GM19023 (cell line): ENCODE measurements at regions not wholly inside any gene's neighbourhood (a gene's known extent, or its start where the extent isn't known, plus 50 kb on each side); places are given as distances from the start of the nearest gene placed in this dataset.

ENCODE experiments used
- ATAC-seq: cut with Tn5 transposase; IDR thresholded peaks from one replicate; pipeline ENCODE4 v1.9.1; 2021; ENCODE audit warnings: mild to moderate bottlenecking, moderate library complexity; ENCODE audit not compliant: unreplicated experiment

DNA sequence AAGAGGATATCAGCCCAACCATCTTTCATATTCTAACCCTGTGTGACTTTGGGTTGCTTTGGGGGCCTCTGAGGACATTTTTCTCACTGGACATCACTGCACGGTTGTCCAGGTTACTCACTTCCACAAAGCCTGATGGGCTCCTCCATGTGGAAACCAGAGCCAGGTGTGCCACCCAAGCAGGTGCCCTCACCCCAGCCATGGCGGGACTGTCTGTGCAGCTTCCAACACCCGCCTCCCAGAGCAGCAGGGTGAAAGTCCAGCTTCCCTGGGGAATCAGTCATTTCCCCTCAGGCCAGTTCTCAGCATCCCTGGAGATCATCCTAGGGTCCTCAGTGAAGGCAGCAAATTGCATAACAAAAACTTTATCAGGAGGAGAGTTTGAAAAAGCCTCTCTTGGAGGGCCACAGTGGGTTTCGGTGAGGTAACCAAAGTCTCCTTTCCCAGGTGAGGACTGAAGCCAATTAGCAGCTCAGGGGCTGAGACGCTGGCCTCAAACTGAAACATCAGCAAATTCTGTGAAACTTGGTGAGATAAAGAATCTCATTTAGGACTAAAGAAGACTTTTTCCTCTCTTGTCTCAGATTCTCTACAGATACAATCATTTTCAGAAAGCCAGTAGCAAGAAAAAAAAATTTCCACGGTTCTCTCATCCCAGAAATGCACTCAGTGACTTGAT lies 289.6 kb upstream of the CDH4 start:
- no peak for ATAC-seq

DNA sequence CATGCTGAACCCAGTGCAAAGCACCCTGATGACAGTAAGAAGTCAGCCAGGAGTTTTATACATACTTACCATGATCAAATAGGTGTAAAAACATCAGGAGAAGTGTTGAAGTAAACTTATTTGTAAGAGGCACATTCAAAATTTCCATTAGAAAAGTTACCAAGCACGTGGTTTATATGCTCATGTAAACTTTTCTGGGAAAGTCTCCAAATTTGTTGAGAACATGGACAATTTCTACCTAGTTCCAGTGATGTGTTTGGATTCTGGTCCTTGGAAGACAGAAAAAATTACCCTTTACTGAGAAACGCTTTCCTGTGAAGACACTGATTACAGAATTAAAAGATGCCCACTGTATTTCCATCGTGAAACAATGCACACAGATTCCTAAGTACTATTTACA lies 288.9 kb upstream of the CDH4 start:
- no peak for ATAC-seq

DNA sequence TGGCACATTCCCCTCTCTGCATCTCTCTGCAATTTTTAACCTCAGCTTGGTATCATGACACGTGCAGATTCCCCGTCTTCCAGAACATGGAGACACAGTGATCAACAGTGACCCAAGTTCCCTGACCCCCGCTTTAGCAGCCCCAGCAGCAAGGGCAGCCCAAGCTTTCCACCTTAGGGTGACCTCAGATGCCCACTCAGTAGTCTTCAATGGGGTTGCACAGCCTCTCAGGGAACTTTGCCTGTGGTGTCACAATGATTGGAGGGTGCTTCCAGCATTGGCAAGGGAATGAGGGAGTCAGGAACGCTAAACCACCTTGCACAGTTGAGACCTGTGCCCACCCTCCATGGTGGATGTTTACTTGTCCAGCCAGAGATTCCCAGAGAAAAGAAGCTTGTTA lies 287.1 kb upstream of the CDH4 start:
- no peak for ATAC-seq

DNA sequence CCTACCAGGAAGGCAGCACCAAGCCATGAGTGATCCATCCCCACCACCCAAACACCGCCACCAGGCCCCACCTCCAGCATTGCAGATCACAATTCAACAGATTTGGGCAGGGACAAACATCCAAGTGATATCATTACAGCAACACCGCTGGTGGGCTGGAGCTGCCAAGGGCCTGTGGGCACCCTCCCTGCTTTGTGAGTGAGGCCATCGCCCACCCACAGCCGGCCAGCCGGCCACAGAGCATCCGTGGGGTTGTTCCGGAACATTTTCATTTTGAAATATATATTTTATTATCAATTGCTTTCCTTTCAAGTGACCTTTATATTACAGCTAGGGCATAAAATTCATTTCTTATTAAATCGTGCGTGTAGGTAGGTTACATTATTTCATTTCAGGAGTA lies 286.0 kb upstream of the CDH4 start:
- ATAC-seq = no peak

DNA sequence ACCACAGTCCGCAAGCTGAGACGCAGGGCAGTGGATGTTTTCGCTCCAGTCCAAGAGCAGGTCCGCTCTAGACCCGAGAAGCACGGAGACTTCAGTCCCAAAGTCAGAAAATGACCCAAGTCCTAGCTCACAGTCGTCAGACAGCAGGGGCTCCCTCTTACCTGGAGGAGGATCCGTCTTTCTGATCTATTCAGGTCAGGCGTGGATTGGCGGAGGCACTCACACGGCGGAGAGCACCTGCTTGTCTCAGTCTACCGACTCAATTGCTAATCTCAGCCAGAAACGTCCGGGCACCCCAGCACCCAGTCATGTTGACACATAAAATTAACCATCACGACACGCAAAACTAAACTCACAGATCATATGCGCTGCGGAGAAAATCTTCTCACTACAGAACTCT lies 285.3 kb upstream of the CDH4 start:
- no peak for ATAC-seq

DNA sequence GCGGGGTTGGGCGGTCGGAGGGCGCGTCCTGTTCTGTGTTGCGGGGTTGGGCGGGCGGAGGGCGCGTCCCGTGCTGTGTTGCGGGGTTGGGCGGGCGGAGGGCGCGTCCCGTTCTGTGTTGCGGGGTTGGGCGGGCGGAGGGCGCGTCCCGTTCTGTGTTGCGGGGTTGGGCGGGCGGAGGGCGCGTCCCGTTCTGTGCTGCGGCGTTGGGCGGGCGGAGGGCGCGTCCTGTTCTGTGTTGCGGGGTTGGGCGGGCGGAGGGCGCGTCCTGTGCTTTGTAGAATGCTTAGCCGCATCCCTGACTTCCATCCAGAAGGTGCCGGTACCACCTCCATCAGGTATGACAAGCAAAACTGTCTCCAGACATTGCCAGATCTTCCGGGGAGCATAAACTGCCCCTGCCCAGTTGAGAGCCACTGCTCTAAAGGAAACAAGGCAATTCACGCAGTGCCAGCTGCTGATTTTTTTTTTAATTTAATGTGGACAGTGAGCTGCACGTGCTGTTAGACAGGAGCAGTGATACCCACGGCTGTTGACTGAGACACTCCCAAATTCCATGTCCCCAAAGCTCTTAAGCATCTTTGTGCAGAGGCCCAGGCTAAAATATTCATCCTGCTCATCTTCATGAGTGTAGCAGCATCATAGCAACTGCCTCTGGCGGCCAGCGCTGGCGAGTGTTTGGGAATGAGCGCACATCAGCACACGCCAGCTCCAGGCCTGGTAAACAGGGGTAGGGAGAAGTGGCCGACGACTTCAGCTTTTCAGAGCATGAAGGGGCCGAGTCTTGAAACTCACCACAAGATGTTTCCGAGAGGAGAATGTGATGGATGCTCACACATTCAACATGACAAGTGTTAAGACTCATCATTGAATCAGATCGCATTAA lies 284.4 kb upstream of the CDH4 start:
- ATAC-seq = no peak

DNA sequence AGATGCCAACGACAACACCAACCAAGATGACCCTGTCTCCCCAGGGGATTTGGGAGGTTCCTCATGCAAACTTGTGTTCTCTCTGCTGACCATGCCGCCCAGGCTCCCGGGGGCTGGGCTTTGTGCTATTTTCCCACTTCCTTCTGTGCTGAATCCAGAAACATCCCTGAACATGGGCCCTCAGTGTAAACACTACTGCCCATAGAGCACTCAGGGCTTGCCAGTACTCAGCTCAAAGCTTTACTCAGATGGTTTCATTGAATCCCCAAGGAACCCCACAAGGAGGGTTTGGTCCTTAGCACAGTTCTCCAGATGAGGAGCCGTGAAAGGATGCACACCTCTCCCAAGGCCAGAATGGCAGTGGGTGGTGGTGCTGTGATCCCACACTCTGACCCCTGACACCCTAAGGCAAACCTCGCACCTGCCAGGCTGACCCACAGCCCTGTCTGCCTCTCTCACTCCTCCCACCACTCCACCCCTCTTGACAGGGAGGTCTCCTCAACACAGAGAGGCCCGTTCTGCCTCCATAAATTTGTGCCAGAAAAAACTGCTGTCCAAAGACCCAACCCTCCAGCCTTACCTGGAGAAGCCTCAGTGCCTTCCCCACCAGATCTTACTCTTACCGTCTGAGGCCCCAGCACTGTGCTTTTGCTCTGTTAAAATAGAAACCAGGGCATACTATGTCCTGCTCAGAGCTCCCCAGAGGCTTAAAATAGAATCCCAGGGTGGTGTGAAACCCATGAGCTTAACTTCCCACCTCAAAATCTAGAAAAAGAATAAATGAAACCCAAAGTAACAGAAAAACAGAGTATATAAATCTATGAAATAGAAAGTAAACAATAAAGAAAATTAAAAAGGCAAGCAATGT lies 283.0 kb upstream of the CDH4 start:
- ATAC-seq = no peak

DNA sequence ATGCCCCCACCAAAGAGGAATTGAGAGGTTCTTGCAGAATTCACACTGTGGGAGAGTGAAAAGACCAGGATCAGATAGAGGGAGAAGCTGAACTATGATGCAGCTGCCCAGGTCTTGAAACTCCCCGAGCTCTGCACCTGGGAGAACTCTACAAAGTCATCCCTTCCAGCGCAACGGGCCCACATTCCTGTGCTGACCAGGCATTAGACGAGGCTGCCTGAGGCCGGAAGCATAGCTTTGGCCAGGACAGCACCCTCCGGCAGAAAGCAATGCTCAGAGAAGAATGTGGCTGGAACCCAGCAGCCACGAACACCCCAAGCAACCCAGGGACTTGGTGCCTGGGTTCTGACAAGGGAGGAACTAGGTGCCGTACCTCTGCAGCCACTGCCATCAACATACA lies 281.5 kb upstream of the CDH4 start:
- no peak for ATAC-seq

DNA sequence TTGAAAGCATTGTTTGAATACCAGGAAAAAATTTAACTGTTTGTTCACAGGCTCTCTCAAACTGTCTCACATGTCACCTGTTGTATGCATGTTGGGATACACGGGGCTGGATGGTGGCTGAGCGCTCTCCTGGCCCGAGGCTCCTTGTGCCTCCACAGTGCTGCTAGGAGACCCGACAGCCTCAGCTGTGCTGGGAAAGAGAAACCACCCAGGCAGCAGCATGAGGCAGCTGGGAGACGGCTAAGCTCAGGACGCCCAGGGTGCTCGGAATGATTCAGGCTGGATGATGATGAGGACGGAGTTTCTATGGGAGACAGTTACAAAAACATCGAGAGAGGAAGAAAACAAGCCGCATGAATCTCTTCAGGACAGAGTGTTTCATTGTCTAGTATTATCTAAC lies 278.0 kb upstream of the CDH4 start:
- no peak for ATAC-seq

DNA sequence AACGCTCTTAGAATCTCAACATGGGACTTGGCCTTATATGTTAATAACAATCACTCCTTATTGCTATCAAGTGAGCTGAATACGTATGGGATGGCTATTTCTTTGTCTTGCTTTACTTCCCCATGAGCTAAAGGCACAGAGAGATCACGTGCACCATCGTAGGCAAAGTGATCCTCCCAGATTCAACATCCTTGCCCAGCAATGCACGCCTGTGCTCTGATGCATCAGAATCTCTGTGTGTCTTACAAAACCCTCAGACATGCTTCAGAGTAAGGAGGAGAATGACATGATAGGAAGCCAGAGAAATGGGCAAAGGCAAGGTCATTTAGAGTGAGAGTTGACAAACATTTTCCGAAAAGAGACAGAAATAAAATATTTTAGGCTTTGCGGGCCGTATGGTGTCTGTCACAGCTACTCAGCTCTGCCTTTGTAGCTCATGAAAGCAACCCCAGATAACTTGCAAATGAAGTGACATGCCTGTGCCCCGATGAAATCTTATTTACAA lies 277.6 kb upstream of the CDH4 start:
- ATAC-seq = no peak

DNA sequence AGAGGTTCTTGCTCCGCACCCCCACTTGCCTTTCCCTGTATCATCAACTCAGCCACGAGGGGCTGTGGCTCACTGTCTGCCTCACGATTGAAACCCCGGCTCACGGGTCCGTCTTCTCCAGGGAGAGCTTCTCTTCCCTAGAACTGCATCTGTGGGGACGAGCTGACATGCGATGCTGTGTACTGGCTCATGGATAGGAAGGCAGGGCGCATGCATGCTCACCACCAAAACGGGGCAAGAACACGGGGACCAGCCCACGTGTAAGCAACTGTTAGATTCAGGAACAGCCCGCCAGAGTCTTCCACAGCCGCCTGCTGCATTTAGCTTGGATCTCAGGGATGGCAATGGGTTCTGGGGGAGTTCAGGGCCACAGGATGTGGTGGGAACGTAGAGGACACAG lies 275.9 kb upstream of the CDH4 start:
- no peak for ATAC-seq

DNA sequence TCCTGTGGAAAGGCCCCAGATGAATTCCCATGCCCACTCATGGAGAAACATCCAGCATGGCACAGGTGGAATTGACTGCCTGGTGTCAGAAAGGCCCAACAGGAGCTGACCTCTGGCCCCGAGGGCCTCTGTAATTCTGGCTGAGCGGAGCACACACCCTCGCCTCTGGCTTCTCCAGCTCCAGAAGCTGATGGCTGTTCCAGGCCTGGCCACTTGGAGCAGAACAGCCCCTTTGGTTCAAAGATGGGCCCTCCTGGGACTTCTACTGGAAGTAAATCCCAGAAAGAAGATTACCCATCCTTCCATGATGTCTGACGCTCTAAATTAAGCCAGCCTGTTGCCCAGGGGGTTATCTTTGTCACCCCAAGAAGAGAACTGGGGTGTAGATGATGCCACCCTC lies 275.1 kb upstream of the CDH4 start:
- no peak for ATAC-seq

DNA sequence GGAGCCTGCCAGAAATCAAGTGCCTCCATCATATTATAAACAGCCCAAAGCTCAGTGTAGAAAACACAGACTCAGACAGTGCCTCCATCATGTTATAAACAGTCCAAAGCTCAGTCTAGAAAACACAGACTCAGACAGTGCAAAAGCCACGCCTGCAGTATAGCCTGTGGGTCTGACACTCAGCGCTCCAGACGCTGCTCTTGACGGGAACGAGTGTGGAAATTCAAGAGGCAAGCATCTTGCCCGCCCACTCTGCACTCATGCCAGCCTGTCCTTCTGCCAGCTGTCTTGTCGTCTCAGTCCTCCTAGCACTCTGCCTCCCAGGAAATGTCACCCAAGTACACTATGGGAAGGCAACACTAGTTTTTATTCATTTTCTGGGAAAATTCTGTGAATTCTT lies 274.2 kb upstream of the CDH4 start:
- no peak for ATAC-seq

DNA sequence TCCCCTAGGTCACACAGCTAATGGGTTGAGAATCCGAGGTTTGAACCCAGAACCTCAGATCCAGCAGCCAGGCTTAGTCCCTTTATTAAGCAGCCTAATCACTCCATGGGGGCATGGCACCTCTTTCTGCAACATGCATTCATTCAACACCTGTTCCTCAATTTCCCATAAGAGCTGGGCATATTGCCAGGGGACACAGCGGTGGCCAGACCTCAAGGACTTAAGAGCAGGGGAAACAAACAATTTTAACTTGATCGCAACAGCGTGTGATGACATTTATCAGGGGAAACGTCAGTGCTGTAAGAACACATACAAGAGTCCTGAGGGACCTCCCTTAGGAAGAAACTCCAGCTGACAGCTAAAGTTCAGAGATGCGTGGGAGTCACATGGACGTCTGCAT lies 267.4 kb upstream of the CDH4 start:
- no peak for ATAC-seq

DNA sequence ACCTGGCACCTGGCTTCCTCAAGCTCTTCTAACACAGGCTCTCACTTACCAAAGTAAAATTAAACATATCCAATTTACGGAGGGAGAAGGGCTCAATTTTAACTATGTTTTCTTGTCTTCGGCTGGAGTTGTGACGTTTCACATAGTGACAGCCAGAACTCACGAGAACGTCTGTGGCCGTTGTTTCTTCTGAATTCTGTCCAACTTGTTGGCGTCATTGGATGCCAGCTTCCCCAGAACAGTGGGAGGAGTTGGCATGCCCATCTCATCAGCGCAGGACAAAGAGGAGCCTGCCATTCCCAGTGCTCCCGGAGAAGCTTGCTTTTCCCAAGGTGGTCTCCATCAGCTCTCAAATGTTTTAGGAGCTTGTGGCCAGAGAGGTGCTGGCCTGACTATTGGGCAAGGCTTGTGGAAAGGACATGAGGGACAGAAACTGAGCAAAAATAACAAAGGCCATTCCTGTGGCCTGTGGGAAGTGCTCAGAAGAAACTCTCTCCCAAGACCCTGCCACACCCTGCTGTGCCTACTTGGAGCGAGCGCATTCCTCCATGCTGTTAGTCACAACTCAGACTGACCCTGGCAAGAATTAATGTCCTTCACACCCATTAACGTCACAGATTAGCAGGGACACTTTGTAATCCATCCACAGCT lies 265.4 kb upstream of the CDH4 start:
- ATAC-seq = no peak

DNA sequence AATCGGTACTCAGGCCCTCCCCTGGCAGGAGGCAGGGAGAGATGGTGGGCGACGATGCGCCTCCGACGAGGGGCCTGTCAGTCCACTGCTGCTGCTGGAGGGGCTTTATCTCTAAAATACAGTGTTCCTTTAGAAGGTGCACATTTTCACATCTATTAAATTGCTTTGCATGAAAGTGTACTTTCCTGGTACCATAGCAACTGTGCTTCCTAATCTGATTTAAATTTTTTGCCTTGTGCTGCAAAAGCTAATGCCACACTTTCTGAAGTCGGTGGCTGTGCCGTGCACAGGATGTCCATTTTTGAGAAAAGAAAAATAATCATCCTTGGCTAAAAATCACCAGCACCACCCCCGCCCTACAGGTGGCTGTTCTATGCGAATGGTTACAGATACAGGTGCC lies 262.0 kb upstream of the CDH4 start:
- ATAC-seq = no peak

DNA sequence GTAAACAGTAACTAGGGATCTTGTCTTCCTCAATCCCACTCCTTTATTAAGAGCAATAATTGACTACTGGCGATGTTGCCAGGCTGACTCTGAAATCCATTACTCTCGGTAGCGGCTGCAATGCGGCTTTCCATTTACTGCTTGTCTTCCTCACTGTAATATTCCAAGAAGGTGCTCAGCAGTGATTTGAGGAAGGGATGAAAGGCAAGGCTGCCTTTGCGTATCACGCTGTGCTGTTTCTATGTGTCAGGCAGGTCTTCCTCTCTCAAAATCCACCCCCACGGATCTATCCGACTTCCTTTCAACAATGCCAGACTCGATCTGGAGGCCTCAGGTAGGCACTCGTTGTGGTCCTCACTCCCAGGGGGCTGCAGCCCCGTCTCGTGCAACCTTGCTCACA lies 261.4 kb upstream of the CDH4 start:
- no peak for ATAC-seq

DNA sequence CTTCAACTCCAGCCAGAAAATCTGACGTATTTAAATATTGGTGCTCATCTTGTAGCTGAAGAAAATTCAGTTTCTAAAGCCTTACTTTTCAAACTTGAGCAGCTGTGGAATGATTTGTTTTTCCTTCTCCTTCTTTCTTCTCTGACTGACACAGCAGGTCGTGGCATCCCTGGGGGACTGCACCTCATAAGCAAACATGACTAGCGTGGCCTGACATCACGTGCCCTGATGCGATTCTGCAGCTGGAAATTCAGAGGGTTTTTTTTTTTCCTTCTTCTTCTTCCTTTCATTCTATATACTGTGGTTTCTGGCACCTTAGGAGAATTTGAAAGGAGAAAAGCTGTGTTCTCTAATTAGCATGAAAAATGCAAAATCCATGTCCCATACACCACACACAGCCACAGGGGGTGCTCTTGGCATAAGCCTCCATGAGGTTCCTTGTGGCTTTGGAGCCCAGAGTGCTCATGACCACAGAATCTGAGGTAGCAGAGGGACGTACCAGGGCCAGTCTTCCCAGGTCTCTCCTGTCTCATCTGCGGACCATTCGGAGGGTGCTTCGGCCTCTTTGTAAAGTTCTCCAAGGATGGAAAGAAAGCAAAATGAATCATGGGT lies 258.5 kb upstream of the CDH4 start:
- ATAC-seq = no peak

DNA sequence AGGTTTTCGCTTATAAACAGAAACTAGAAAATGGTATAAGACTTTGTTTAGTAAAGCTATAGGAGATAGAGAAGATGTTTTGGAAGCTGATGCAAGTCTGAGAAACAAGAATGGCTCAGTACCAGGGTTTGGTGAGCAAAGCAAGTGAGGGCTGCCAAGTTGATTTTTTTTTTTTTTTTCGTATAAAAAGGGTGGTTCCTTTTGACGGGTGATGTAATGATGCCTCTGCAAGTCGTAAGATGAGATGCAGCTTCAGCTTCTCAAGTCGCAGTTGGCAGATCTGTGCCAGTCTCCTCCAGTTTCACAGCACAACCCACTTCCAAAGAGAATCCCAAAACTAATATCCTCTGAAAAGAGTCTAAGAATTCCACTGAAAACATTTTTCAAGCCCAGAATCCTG lies 252.8 kb upstream of the CDH4 start:
- no peak for ATAC-seq

DNA sequence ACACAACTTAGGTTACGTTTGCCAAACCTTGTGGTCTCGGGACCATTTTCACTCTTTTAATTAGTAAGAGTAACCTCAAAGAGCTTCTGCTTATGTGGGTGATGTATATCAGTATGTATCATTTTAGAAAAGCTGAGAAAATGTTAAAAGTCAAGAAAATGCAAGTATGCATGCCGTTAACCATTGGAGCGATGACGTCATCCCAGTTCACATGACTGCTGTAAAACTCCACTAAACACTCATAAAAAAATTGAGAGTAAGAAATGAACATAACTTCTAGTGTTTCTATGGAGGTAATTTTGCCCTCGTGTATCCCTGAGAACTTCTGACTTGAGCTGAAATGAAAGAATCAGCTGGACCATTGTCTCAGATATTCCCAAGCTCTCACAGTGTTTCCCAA lies 250.0 kb upstream of the CDH4 start:
- no peak for ATAC-seq

DNA sequence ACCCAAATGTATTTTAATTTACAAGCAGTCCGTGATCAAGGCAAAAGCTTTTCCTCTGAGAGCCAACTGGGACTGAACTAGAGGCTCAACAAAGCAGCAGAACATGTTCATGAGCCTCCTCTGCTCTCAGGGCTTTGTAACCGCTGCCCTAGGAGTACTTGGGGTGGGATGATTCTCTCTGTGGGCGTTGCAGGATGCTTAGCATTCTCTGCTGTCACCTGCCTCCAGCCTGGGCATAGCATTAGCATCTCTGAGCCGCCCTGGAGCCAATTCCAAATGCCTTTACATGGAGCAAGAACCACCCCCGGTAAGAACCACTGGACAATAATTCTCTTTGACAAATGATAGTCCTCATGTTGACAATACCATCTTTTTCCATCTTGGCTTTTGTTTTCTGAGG lies 237.6 kb upstream of the CDH4 start:
- ATAC-seq = no peak
